GM21723 (cell line): ENCODE measurements at regions not wholly inside any gene's neighbourhood (a gene's known extent, or its start where the extent isn't known, plus 50 kb on each side); places are given as distances from the start of the nearest gene placed in this dataset.
"Not testable (repeated sequence)": the region's sequence is repeated elsewhere in the genome, so short reads cannot be mapped to it uniquely, and the experiment has no call there.

Source experiments
- ATAC-seq: cut with Tn5 transposase; IDR thresholded peaks from one replicate; pipeline ENCODE4 v1.9.1; 2021; ENCODE audit warnings: mild to moderate bottlenecking, moderate library complexity; ENCODE audit not compliant: unreplicated experiment

DNA sequence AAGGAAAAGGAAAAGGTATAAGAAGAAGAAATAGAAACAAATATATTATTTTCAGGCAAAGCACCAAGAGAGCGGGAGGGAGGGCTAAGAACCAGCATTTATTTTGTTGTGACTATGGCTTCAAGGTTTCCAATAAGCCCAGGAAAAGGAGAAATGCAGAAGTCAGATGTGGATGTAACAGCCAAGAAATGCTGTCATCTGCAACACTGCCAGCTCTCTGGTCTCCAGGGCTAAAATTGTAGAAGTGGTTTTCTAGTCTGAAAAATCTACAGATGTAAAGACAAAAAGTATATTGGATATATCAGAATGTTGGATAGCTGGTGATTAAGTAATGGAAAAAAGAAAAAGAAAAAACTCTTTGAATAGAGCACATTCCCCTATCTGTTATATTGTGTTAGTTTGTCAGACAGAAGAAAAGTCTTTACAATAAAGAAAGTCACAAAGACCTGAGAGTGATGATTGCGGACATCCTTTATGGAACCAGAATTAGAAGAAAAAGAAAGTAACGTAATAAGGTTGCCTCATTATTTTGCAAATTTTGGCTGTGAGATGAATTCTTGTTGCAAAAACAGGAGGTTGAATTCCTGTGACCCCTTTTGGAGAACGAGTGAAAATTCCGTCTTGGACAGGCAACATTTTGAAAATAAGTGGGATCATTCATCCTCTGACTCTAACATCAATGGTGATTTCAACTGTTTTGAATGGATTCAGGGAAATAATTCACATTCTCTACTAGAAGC is 938.1 kb downstream of the TTLL7 start:
- ATAC-seq, result no peak

DNA sequence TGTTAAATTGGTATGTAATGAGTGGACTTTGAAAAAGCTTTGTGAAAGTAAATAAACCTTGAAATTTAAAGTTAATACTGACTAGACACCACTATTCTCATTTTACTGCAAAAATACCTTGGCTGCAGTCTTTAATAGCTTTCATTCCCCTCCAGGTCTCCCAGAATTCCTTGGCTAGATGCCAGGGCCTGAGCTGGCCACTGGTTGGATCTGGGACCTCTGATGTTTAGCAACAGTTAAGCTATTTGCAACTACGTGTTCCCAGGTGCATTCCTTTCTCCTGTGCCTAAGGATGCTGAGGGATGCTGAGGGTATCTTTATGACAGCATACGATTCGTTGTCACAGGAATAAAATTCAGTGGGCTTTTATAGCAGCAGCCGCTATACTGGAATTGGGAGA is 938.7 kb downstream of the TTLL7 start:
- no peak for ATAC-seq

DNA sequence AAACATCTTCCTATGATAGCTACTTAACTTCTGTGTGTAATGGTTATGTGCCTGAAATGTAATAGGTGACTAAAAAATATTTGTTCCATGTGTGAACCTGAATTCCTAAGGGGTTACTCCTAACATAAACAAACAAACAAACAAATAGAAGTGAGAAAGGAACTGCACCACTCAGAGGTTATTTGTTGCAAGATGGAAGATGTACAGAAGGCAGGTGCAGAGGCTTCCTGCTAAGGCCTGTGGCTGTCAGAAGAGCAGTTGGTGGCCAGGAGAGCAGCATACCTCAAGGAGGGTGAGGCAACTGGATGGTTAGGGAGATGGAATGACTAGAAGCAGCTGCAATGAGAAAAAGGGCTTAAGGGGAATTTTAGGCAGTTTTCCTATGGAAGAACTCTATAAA is 940.6 kb downstream of the TTLL7 start:
- ATAC-seq, result no peak

DNA sequence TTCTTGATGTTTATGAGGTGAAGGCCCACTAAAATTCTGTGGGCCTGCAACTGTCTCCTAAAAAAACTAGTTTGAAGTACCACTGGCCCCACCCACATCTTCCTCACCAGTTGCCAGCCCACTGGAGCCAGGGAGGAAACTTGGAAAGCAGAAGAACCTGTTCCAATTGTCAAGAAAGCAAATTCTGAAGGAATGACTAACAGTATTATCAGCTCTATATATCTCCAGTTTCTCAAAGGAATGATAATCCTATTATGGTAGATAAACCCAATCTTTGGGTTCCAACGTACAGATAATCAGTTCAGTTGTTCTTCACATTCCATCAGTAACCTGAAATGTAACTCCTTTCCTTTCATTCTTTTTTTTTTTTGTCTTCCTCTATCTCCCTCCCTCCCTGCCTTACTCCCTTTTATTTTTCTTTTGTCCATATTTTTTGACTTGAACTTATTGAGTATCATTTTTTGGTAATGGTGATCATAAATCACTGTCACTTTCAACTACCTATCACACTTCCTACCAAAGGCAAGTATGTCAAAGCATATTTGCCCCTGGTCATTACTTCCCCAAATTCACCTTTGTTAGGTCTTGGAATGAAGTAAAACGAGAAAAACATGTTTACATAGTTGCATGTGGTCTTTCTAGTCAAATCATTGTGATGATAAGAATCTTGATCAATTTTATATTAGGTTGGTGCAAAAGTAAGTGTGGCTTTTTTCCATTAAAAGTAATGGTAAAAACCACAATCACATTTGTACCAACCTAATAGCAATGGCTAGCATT is 943.4 kb downstream of the TTLL7 start:
- no peak for ATAC-seq

DNA sequence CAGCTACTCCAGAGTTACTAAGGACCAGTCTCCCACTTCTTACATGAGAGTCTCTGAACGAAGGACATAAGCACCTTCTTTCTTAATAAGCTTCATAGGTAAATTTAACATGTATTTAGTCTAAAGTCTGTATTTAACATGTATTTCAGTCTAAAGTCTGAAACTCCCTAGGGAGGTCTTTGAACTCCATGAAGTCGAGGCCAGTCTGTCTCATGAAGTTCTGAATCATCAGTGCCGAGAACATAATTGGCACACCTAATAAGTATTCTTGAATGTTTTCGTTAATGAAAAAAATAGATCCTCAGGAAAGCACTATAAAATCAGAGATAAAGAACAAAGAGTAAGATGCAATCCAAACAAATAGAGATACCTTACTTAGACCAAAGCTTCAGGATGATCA is 945.5 kb downstream of the TTLL7 start:
- ATAC-seq, result no peak

DNA sequence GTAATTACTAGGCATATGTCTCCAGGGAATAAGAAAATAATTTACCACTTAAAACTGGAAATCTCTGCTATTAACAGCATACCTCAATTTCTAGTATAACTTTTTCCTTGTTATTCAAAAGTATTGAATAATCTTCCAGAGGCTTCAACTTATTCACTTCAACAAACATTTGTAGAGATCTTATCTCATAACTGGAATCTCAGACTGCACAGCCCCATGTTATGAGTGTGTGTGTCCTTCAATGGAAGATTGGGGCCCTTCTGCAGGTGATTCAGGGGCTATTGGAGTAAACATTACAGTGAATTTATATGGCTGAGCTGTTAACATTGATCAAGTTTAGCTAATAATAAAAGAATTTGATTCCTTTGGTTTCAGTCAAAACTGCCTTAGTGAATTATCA is 946.1 kb downstream of the TTLL7 start:
- ATAC-seq, result no peak

DNA sequence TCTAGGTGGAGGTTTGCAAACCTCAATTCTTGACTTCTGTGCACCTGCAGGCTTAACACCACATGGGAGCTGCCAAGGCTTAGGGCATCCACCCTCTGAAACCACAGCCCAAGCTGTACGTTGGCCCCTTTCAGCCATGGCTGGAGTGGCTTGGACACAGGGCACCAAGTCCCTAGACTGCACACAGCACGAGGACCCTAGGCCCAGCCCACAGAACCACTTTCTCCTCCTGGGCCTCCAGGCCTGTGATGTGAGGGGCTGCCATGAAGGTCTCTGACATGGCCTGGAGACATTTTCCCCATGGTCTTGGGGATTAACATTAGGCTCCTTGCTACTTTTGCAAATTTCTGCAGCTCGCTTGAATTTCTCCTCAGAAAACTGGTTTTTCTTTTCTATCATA is 947.9 kb downstream of the TTLL7 start:
- not testable (repeated sequence) for ATAC-seq

DNA sequence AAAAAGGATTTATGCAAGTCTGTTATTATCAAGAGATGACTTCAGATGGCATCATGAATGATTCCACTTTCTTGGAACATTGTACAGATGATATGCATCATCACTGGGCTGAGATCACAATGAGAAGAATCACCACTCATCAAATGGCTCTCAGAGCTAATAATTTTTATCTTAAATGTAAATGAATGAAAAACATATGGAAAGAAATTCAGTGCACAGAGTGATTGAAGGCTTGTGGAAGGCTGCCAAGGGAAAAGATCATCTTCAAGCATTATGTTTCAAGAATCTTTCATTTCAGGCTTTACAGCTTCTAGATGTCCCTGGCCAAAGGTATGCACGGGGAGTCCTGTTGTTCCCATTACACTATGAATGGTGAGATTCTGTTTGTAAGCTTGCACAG is 955.7 kb downstream of the TTLL7 start:
- no peak for ATAC-seq

DNA sequence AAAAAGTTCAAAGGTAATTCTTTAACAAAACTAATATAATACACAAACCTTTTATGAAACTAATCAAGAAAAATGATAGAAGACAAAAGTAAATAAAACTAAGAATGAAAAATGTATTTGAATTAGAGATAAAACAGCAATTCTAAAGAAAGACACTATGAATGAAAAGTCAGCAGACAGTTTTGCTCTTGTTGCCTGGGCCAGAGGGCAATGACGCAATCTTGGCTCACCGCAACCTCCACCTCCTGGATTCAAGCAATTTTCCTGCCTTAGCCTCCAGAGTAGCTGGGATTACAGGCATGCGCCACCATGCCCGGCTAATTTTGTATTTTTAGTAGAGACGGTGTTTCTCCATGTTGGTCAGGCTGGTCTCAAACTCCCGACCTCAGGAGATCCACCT is 959.8 kb downstream of the TTLL7 start:
- not testable (repeated sequence) for ATAC-seq

DNA sequence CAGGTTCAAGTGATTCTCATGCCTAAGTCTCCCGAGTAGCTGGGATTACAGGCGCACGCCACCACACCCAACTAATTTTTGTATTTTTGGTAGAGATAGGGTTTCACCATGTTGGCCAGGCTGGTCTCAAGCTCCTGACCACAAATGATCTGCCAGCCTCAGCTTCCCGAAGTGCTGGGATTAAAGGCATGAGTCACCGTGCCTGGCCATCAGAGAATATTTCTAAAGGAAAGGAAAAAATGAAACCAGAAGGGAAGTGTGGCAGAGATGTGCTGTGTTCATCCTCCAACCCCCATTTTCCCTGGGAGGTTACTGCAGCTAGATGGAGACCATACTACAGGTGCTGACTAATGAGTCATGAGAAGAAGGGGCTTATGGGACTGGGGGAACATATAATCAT is 964.1 kb downstream of the TTLL7 start:
- no peak for ATAC-seq

DNA sequence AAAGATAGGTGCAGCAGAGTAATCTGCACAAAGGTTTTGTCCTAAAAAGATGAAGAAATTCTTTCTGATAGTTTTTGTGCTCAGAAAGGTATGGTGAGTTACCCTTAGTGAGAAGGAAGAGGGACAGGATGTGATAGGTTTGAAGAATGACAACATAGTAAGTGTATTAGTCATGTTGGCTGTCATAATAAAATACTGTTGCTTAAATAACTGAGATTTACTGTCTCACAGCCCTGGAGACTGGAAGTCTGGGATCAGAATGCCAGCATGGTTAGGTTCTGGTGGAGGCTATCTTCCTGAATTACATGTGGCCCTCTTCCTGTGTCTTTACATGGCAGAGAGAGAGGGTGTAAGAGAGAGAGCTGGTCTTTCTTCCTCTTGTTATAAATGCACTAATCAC is 965.2 kb downstream of the TTLL7 start:
- no peak for ATAC-seq

DNA sequence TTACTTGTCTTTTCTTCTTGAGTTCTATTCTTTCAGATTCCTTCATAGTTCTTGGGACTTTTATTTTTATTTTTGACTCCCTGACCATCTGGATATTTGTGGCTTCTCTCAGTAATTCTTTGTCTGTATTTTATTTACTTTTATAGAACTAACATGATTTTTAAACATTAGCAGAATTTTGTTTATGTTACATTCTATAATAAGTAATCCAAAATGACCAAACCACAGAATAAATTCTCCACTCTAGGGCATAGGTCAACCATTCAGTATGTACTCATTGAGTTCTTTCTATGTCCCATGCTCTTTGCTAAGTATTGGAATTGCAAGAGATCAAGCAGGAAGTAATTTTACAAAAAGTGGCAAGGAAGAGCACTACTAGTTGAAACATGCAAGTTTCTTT is 969.0 kb downstream of the TTLL7 start:
- ATAC-seq, result no peak

DNA sequence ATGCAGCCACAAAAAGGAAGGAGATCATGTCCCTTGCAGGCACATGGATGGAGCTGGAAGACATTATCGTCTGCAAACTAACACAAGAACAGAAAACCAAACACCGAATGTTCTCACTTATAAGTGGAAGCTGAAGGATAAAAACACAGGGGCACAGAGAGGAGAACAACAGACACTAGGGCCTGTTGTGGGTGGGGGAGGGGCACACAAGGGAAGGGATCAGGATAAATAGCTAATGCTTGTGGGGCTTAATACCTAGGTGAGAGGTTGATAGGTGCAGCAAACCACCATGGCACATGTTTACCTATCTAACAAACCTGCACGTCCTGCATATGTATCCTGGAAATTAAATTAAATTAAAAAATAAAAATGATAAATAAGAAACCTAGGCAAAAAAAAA is 969.9 kb downstream of the TTLL7 start:
- ATAC-seq, result no peak

DNA sequence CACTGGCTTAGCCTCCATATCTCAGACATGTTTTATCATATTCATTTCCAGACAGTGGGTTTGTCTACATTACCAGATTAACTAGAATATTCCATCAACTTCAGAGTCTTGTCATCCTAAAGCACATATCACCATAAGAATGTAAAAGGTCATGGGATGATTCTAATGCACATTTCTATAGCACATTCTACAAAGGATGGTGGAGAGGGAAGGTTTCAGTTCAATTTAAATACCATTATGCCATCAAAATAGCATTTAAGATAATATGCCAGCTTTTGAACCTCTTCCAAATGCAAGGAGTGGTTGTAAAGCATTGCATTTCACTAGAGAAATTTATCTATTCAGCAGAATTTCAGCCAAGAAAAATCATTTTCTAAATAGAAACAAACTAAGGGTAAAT is 970.5 kb downstream of the TTLL7 start:
- ATAC-seq, result no peak

DNA sequence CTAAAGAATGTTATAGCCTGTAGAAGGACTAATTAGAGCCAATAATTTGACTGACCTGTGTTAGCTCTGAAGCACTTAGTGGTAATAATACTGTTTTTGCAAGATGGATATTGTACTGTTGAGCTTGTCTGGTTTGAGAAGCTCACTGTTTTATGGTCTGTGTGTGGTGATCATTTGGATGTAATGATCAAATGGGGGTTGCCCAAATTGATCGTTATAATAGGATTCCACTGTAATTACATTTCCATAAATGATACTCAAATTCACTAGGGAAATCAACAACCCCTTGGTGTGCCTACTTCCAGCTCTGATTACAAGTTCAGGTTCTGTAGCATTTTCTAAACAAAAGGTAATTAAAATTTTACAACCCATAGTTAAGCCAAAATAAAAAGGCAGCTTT is 971.4 kb downstream of the TTLL7 start:
- ATAC-seq, result no peak

DNA sequence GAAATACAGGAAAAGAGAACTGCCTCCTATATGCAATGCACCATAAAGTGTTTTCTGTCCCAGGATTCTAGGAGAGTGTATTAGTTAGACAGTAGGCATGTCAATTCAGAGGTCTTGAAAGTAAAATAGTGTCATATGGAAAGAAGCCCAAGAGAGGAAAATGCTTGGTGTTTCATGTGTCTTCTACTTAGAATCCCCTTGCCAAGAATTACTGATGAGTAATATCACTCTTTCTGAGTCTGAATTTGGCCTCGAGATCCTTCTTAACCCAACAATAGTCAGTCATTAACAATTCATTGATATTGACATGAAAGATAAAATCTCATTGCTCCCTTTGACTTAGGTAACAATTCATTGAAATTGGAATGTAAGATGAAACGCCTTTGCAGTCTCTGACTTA is 972.2 kb downstream of the TTLL7 start:
- ATAC-seq, result no peak

DNA sequence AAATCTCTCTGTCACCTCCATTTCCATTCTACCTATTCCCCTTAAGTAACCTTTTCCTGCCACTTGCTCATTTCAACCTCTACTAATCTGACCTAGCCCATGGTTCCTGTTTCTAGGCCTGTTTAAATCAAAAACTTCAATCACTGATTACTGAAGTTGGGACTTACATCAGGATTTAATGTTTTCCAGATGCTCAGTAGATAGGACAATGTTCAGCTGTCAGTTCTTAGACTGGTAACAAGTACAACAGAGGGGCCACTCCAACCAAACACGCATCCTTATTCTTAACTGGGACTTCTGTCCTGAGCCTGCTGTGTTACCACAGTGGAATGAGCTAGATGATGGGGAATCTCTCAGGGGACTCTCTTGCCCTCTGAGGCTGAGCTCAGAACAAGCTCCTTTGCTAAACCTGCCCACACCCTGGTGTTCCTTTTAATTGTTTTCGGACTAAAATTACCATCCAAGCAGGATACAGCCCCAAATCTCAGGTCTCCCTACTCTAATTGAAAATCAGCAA is 974.6 kb downstream of the TTLL7 start:
- no peak for ATAC-seq

DNA sequence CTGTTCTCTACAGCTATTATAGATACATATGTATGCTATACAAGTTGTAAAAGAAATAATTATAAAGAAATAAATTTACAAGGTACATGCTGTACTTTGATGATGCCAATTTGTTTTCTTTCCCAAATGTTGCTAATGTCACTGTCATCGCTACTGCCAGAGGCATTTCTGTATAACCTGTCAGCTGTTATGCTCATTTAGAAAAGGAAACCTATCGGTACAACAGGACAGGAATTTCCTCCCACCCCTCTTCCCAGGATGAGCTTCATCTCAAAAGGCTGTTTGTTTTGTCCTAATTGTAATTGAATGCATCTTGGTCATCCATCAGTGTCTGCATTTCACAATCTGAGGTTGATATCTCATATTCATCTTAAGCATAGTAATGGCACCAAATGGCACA is 975.7 kb downstream of the TTLL7 start:
- ATAC-seq, result no peak

DNA sequence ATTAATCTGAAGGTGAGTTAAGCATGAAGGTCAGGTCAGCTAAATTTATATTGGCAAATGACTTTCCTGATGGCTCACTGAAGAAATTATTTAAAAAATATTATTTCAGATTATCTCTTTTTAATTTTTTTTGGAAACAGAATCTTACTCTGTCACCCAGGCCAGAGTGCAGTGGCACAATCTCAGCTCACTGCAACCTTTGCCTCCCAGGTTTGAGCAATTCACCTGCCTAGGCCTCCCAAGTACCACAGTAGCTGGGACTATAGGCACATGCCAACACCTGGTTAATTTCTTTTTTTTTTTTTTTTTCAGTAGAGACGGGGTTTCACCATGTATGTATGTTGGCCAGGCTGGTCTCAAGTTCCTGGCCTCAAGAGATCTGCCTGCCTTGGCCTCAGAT is 976.7 kb downstream of the TTLL7 start:
- no peak for ATAC-seq

DNA sequence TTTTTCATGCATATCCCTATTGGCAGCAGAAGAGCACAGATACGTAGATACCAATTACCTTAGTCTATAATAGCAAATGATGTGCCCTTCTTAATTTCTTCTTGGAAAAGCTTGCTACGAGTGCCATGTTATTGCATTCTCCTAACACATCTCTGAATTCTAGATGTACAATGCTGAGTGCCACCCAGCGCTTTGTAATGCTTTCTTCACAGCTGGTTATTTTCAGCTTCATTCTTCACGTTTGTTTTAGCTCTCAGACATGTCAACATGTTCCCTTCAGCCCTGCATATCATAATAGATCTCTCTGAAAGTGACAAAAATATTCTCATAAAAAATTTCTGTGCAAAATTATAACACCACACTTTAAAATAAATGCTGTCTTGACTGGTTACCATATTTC is 981.2 kb downstream of the TTLL7 start:
- no peak for ATAC-seq

DNA sequence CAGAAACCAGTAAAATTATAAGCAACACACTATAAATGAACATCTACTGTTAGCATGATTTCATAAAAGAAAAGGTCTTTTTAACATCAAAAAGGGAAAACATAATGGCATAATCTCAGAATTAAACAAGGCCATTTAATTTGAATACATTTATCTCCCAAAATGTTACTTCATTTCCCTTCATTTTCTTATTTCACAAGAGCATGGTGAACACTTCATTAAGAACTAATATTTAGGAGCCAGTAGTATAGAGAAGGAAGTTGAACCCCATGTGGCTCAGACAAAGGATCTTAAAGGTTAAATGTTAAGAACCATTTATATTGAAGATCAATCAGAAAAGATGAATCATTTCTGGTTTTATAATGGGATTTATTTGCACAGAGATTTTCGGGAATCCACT is 981.7 kb downstream of the TTLL7 start:
- ATAC-seq, result no peak

DNA sequence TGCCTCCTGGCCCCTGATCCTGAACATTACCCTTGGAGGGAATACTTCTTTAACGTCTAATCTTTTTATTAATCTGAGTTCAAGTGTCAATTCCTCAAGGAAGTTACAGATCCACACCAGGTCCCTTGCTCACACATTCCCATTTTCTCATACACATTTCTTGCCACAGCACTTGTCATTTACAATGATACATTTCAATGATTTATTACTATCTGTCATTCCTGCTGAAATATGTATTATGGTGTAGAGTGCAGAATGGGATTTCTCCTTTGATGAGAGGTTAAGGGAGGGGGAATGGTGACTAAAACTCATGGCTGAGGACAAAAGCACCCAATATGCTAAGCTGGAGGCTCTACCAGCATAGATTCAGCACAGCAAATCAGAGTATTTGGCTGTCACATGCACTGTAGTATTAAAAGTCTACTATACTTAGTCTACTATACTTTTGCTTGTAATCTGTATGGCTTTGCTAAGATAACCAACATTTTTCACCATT is 982.5 kb downstream of the TTLL7 start:
- no peak for ATAC-seq
